Hematopoietic multipotent progenitor cell treated with erythropoietin and hydrocortisone succinate and interleukin-3 and kit ligand, for 4 days (in vitro differentiated cells): ENCODE measurements at regions not wholly inside any gene's neighbourhood (a gene's known extent, or its start where the extent isn't known, plus 50 kb on each side); places are given as distances from the start of the nearest gene placed in this dataset.

Experiments
- DNase-seq: peaks from one replicate; pipeline ENCODE4 v3.0.0-alpha.2; 2015

DNA sequence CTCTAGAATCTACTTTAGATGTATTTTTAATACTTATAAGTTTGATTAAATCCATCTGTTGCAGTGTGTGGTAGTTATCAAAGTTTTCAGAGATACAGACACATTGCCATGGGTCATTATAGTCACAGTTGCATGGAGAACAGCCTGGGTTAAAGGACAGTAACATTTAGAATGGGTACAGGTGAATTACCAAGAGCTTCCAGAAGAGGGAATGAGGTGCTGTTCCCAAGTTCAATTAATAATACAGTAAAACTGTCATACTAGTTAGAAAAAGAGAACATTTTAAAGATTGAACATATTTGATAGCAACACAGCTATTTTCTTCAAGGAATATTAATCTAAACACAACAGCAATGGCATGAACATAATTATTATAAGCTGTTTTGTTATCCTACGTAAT is 322.6 kb upstream of the SLC10A2 start:
- no peak for DNase-seq

DNA sequence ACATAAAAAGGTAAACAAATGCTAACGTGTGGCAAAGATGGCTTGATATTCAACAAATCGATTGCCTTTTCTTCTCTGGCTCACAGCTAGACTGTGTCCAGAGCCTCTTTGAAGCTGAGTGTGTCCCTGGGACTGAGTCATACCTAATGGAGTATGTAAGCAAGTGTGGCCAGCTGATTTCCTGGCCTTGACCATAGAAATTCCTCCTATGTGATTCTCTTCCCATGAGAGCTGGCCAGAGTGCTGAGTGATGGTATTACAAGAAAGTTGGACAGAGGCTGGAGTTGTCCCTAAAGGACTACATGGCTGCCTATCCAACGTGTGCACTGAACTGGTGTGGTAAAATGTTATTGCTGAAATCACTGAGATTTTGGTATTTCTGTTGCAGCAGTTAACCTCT is 320.1 kb upstream of the SLC10A2 start:
- DNase-seq: no peak

GRCh38 chr13:103373916-103374315 is 307.7 kb upstream of the SLC10A2 start:
- DNase-seq: no peak

GRCh38 chr13:103371271-103371670 is 305.1 kb upstream of the SLC10A2 start:
- no peak for DNase-seq

GRCh38 chr13:103370790-103371189 is 304.6 kb upstream of the SLC10A2 start:
- no peak for DNase-seq

- peak; percentile 3 for DNase-seq
These were observed 292.2 kb upstream of the SLC10A2 start for GRCh38 chr13:103358255-103358932.

GRCh38 chr13:103356226-103356864 is 290.1 kb upstream of the SLC10A2 start:
- DNase-seq: no peak

GRCh38 chr13:103354171-103354570 is 288.0 kb upstream of the SLC10A2 start:
- DNase-seq: no peak

DNA sequence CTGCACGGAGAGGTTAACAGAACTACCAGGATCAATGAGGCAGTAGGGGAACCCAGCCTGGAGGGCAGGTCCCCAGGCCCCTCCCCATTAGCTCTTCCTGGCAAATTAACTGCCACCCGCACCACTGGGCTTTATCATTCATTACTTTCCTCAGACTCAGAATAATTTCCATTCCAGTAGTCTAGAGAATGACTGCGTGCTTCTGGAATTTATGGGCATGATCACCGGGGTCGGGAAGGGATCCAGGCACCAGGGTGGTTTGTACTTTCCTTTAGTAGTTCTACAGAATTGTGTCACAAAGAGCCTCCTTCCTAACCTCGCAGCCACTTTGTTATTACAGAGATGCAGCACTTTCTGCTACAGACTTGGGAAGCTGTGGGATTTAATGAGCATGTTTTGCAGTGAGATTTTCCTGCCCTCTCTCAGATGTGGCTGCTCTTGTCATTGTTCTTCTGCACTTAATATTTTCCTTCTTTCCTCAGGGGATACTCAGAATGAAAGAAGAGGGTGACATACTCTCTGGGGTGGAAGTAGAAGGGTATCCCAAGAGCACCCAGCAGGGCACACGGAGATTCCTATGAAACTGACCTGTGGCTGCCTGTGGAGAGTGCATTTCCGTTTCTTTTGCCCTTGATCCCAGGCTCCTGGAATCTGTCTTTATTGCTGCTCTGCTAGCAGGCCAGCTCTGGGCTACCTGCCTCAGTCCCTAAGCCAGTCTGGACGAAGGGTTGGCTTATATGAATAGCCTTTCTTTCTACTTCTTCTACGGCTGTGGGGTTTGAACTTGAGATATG is 285.0 kb upstream of the SLC10A2 start:
- no peak for DNase-seq

- DNase-seq: no peak
These were observed 283.9 kb upstream of the SLC10A2 start for GRCh38 chr13:103350147-103350546.

GRCh38 chr13:103349211-103349980 is 283.2 kb upstream of the SLC10A2 start:
- DNase-seq: no peak

- no peak for DNase-seq
These were observed 269.0 kb upstream of the SLC10A2 start for GRCh38 chr13:103335241-103335640.

GRCh38 chr13:103331924-103332323 is 265.7 kb upstream of the SLC10A2 start:
- no peak for DNase-seq

DNA sequence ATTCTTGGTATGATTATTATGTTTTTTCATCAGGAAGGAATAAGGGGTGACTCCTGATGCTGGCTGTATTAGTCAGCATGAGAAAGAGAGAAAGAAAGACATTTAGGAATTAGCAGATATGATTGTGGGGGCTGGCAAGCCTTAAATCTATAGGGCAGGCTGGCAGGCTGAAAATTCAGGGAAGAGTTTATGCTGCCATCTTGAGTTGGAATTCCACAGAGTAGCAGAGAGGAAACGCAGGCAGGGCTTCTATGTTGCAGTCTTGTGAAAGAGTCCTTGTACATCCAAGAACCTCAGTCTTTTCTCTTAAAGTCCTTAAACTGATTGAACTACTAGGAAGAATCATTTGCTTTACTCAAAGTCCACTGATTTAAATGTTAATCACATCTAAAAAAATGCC is 262.7 kb upstream of the SLC10A2 start:
- DNase-seq: no peak

DNA sequence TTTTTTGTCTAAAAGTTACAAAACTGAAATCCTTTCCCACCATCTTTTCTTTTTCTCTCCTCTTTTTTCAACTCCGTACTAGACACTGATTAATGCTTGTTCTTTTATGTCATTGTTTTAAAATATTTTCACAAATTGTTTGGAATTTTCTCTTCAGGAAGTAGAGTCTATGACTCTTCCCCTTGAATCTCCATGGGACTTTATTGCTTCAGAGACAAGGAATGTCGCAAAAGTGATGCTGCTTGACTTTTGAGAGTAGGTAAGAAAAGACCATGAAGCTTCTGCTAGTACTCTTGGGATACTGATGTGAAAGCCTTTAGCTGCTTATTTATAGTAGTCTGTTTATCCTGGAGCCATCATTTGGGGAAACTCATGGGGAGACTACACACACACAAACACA is 260.1 kb upstream of the SLC10A2 start:
- DNase-seq: no peak

DNA sequence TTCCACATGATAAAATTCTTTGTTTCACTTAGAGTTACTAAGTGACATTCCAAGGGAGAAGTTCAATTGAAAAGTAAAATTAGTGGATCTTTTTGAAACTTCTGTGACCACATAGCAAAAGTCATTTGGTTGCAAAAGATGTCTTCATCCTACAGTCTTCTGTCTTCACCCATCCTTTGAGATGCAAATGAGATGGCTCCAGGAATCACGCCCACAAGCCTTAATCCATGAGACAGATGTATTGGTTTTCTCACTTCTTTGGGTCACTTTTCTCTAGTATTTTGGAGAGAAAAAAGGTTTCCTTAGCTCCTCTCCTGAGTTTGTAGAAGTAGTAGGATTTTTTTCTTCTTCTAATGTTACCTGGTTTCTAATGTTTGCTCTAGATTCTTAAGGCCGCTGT is 259.5 kb upstream of the SLC10A2 start:
- no peak for DNase-seq

- no peak for DNase-seq
These were observed 258.4 kb upstream of the SLC10A2 start for GRCh38 chr13:103324641-103325040.

DNA sequence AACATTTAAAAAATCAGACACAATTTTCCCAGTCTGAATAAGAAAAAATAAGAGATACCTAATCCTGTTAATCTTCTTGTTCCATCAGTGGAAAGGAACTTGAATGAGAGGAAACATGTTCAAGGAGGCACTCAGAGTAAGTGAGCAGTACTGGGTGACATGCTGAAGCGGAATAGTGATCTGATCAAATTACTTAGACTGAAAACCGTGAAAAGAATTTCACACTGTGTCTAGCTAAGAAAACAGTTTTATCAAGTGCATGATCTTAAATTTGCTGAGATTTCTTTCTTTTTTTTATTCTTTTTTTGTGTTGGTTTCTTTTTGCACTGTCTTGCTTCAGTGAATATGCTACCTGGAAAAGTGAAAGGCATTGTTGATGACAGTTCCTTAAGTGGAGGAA is 249.5 kb upstream of the SLC10A2 start:
- DNase-seq: no peak

GRCh38 chr13:103312467-103312866 is 246.2 kb upstream of the SLC10A2 start:
- no peak for DNase-seq

GRCh38 chr13:103308667-103309066 is 242.4 kb upstream of the SLC10A2 start:
- no peak for DNase-seq

DNA sequence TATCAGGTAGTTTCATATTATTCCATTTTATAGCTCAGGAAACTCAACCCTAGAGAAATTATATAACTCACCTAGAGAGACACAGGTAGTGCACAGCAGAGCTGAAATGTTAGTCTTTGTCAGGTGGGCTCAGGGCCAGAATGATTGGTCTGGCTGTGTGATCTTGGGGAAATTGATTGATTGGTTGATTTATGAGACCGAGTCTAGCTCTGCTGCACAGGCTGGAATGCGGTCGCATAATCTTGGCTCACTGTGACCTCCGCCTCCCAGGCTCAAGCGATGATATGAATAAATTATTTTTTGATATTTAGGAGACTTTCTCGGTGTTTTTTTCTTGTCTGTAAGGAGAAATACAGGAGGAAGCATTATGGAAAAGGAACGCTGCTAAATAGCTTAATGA is 239.9 kb upstream of the SLC10A2 start:
- DNase-seq: no peak

GRCh38 chr13:103303078-103303651 is 236.9 kb upstream of the SLC10A2 start:
- DNase-seq: no peak

DNA sequence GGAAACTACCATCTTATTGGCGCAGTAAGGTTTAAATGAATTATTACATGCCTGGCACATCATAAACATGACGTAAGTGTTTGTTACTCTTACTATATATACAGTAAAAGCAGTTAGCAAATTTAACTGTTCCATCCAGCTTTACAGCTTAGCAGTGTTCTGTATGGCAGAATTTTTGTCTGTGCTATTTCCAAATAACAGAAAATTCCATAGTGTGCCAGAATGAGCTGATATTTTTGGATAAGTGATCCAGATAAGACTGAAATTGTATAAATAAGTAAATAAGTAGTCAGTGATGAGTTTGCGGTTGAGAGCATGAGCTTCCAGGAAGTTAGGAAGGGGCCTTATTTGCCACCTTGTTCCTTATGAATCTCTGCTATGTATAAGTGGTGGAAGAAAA is 236.5 kb upstream of the SLC10A2 start:
- DNase-seq: no peak
